NOMO-1 (cell line): ENCODE measurements at regions not wholly inside any gene's neighbourhood (a gene's known extent, or its start where the extent isn't known, plus 50 kb on each side); places are given as distances from the start of the nearest gene placed in this dataset.

Source experiments
- DNase-seq, 2 experiments: peaks; one replicate each; lab custom pipeline; 2025; ENCODE audit not compliant: unreplicated experiment in 2 of 2; lab: John Stamatoyannopoulos, UW

DNA sequence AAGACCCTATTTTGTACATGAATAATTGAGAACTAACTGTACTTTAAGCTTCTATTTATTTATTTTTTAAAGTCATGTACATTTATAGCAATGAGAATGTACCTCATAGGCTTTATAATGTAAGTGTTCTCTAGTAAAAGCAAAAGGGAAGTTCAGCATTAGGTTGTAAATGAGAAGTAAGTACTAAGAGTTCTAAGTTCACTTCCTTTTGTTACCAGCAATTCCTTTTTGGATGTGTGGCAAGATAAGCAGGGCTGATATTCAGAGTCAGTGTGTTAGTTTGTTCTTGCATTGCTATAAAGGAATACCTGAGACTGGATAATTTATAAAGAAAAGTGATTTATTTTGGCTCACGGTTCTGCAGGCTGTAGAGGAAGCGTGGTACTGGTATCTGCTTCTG is 54.0 kb upstream of the CCN2 start:
- peak; percentile 47 to 88 for DNase-seq

DNA sequence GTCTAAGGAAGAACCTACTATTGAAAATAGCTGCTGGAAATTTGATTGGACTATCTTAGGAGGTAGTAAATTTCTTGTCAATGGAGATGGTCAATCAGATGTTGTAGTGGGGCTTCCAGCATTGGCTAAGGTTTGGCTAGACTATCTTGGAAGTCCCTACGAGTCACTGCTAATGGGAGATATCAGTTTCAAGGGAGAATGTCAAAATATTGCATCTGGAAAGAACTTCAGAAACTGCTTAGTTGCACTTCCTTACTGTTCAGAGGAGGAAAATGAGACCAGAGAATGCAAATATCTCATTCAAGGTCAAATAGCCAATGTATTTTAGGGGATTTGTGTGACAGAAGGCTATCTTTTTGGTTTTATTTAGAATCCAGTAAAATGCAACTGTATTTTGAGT is 53.5 kb upstream of the CCN2 start:
- DNase-seq: peak in 1 of 2 experiments; percentile 45

DNA sequence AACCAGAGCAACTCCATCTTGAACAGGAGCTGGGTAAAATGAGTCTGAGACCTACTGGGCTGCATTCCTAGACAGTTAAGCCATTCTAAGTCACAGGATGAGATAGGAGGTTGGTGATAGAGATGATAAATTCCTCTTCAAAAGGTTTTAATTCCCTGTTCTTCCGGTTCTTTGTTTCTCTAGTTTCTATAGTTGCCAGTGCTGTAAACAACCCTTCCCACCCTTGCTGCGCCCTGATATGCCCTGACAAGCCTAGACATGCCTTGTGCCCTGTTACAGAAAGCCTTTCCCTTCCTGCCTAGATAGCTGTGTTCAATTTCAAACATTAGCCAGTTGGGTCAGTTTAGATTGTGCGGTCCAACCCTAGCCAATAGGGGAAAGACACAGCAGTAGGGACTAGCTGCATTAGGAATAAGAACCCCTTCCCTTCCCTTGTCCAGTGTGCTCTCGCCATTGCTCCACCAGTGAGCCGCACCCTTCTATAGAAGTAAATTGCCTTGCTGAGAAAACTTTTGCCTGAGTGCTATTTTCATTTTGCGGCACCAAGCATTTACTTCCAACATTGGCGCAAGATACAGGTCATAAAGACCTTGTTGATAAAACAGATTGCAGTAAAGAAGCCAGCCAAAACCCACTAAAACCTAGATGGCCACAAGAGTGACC is 52.5 kb upstream of the CCN2 start:
- no peak for DNase-seq
